ENCODE measurements at regions not wholly inside any gene's neighbourhood (a gene's known extent, or its start where the extent isn't known, plus 50 kb on each side); places are given as distances from the start of the nearest gene placed in this dataset.
A peak's percentile ranks its signal among the peaks of the same experiment; 100 is the strongest.

GRCh38 chr5:126348855-126349635 is 74.2 kb upstream of the GRAMD2B start:
- no peak for DNase-seq

GRCh38 chr5:126351153-126351552 is 72.1 kb upstream of the GRAMD2B start:
- DNase-seq = no peak

DNA sequence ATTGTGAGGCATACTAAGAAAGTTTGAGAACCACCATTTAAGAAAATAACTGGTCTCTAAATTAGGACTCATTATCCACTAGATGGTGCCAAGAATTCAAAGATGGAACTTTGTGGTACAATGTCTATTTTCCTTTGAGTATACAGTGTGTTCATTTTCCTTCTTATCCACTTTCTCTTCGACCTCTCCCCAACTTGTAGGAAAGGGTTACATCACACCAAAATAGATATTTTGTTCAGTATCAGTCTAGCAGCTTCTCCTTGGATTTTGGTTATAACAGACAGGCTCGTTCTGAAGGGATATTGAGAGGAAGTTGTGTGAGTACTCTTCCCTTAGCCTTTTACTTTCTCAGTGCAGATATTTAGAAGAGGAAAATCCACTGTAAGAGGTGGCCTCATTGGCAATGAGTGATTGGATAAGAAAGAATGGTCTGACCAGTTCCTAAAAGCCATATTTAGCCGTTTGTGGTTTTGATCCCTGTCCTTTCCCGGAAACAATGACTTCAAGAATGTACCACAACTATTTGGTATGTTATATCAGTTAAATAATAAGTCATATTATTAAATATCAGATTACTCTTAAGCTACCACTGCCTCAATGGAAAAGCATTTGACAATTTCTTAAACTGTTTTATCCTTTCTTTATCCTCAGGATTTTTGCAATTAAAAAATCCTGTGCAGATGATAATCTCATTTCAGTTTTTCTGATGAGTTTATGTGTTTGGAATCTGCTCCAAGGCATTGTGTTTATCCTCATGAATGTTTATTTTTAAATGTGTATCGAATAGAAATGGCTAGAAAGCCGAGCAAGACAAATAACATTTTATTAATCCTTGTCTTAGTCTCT is 69.0 kb upstream of the GRAMD2B start:
- DNase-seq = peak; percentile 83

- DNase-seq = no peak
These were observed 68.1 kb upstream of the GRAMD2B start for GRCh38 chr5:126354858-126355731.

- no peak for DNase-seq
These were observed 67.3 kb upstream of the GRAMD2B start for GRCh38 chr5:126355940-126356339.

DNA sequence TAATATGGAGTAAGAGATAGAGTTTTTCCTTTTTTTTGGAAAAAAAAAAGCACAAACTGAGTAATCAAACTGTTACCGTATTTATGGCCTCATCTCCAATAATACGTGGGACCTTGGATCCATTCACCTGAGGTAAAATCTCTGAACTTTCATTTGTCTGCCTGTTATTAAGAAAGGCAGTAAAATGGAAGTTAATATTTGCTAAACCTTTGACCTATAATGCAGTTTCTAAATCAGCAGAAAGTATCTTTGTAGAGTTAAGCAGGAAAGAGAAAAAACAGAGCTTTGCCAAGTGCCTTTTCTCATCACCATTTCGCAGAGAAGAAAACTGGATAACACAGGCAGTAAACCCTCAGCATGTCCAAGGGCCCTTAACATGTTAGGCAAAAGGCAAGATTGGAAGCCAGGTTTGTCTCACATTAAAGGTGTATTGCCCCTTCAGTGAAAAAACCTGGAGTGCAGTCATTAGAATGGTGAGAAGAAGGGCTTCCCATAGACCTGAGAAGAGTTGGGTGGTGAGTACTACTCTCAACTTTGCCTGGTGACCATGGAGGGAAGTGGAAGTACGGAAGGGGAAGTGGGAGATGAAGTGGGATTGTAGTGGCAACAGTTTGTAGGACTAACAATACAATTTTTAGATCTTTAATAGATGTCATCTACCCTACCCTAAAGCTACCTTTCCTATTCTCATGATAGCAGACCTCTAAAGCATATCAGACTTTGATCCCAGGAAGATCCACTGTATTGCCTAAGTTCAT is 65.4 kb upstream of the GRAMD2B start:
- DNase-seq = no peak

DNA sequence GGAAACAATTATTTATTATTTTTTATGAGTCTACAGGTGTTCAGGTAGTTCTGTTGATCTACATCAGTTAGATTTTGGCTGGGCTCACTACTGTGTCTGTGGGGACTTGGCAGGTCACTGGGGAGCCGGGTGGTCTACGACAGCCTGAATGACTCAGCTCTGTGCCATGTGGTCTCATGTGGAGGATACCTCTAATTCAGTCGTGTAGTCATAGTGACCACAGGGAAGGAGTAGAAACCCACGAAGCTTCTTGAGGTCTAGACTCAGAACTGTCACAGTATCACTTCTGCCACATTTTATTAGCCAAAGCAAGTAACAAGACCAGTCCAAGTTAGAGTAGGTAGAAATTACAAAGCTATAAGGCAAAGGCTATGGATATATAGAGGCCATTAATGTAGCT is 64.7 kb upstream of the GRAMD2B start:
- no peak for DNase-seq

- no peak for DNase-seq
These were observed 63.3 kb upstream of the GRAMD2B start for GRCh38 chr5:126359884-126360283.

- no peak for DNase-seq
These were observed 62.7 kb upstream of the GRAMD2B start for GRCh38 chr5:126360467-126360866.

DNA sequence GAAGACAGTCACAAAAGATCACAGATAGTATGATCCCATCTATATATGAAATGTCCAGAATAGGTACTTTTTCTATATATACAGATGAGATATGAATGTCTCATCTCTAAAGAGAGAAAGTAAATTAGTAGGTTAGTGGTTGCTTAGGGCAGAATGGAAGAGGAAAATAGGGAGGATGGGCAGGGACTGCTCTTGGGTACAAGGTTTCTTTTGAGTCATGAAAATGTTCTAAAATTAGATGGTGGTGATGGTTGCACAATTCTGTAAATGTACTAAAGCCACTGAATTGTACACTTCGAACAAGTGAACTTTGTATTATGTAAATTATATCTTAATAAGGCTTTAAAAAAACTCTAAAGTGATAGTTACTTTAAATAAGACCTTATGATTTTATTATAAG is 59.6 kb upstream of the GRAMD2B start:
- no peak for DNase-seq

GRCh38 chr5:126364206-126364902 is 58.9 kb upstream of the GRAMD2B start:
- no peak for DNase-seq

- DNase-seq = peak; percentile 32
These were observed 57.6 kb upstream of the GRAMD2B start for GRCh38 chr5:126365446-126366198.

DNA sequence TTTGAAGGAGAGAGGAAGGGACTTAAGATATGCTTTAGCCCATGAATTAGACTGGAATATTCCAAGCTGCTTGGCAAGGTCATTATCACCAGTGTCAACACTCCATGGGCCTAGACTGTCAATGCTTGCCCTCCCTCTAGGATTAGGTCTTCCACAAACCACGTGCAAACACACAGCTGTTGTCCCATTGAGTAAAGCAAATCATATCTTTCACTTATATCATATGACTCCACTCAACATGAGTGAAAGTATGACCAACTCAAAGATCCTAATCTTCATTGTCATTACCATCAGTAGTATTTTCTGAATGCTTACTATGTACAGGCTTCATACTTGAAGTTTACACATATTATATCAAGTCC is 57.0 kb upstream of the GRAMD2B start:
- no peak for DNase-seq

- peak; percentile 62 for DNase-seq
These were observed 54.9 kb upstream of the GRAMD2B start for GRCh38 chr5:126368239-126368812.

DNA sequence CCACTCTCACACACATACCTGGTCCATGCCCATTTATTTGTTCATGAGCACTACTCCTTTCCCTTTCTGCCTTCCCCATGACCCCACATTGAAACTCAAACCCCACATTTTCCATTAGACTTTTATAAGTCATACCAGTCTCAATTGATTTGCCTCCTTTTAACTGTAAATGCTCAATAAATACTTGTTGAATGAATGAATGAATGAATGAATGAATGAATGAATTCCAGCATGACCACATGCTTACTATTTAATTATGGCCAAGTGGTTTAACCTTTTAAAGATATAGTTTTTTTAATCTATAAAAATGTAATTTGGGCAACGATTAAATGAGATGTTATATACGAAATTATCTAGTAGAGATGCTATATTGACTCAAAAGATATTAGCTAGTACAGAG is 54.1 kb upstream of the GRAMD2B start:
- no peak for DNase-seq

GRCh38 chr5:126369995-126370731 is 53.0 kb upstream of the GRAMD2B start:
- no peak for DNase-seq

GRCh38 chr5:126370796-126371718 is 52.2 kb upstream of the GRAMD2B start:
- no peak for DNase-seq

Measured in tongue (tissue), 1 donor.